GM21529 (cell line): ENCODE measurements at regions not wholly inside any gene's neighbourhood (a gene's known extent, or its start where the extent isn't known, plus 50 kb on each side); places are given as distances from the start of the nearest gene placed in this dataset.

ENCODE experiments used
- ATAC-seq: cut with Tn5 transposase; IDR thresholded peaks from one replicate; pipeline ENCODE4 v1.9.1; 2021; ENCODE audit not compliant: unreplicated experiment

DNA sequence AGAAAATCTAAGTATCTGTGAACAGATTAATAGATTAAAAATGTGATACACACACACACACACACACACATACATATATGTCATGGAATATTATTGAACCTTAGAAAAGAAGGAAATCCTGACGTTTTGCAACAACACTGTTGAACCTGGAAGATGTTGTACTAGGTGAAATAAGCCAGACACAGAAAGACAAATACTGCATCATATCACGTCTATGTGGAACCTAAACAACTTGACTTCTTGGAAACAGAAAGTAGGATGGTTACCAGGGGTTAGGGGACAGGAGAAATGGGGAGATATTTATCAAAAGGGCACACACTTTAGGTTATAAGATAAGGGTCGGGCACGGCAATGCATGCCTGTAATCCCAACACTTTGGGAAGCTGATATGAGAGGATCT, 698.4 kb upstream of the ID2 start:
- ATAC-seq: no peak

- no peak for ATAC-seq
These were observed 697.9 kb upstream of the ID2 start for GRCh38 chr2:7983912-7984311.

- no peak for ATAC-seq
These were observed 697.0 kb upstream of the ID2 start for GRCh38 chr2:7984693-7985353.

GRCh38 chr2:7986431-7986830, 695.4 kb upstream of the ID2 start:
- ATAC-seq: no peak

- no peak for ATAC-seq
These were observed 693.9 kb upstream of the ID2 start for GRCh38 chr2:7987992-7988391.

GRCh38 chr2:7988440-7988839, 693.4 kb upstream of the ID2 start:
- no peak for ATAC-seq

- no peak for ATAC-seq
These were observed 692.0 kb upstream of the ID2 start for GRCh38 chr2:7989823-7990222.

GRCh38 chr2:7992612-7993602, 688.9 kb upstream of the ID2 start:
- ATAC-seq: no peak

DNA sequence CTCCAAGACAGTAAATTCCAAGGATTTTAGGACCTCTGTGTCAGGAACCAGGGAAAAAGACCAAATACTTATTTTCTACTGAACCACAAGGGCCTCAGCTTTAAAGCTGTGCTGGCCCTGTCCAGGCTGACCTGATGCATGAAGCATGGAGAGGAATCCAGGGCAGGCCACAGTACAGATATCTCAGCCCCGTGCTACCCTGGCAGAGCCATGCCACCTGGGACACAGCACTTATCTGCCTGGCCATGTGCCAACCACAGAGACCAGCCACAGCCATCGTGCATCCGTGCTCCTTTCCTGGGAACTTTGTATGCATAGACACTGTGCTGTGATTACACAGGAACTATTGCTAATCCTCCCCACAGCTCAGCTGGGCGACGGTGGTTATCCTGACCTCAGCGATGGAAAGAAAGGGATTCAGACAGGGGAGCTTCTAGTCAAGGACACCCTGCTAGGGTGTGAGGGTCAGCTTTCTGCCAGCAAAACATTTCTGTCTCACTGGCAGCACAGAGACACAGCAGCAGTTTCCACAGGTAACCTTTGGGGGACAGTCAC, 687.4 kb upstream of the ID2 start:
- no peak for ATAC-seq

DNA sequence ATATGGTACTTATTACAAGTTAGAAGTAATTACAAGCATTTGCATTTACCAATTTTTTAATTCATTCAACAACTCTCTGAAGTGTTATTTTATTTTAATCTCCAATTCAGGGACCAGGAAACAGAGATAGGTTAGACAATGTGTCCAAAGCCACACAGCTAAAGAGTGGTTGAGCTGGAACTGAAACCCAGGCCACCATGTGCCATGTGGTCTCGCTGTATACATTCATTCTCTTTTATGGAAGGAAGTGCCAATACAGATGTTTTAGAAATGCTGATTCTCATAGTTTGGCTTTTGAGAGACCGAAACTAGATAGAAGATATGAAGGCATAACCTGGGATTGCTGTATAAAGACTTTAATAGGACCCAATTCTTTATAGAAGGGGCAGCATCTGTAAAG, 684.6 kb upstream of the ID2 start:
- no peak for ATAC-seq

DNA sequence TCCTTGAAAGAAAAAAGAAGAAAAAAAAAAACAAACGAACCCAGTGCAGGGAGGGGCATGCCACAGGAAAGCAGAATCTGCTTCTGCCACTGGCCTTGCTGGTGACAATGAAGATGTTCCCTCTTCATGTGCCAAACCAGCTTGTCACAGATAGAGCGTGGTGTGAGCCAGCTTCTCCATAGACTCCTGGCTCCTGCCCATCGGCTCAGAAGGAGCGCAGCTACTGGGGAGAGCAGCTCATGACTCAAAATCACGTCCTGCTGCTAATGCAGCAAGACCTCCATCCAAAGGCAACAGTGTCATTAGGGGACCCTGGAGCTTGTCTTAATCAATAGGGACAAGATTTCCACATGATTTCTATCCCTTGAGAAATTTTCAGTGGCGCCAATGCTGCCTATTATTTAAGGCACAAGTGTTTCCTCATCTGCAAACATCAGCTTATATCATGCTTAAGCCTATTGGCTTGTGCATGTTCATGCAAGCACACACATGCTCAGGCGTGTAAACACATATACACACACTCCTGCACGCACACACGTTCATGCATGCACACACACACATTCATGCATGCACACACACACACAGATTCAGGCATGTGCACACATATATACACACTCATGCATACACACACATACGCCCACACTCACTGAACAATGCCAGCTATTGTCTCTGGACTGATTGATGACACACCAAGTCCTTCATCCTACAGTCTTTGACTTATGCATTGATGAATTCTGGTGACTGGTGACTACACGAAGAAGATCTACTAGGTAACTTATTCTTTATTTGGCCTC, 682.0 kb upstream of the ID2 start:
- ATAC-seq: no peak

GRCh38 chr2:8000870-8001269, 681.0 kb upstream of the ID2 start:
- no peak for ATAC-seq

- no peak for ATAC-seq
These were observed 679.0 kb upstream of the ID2 start for GRCh38 chr2:8002765-8003393.

DNA sequence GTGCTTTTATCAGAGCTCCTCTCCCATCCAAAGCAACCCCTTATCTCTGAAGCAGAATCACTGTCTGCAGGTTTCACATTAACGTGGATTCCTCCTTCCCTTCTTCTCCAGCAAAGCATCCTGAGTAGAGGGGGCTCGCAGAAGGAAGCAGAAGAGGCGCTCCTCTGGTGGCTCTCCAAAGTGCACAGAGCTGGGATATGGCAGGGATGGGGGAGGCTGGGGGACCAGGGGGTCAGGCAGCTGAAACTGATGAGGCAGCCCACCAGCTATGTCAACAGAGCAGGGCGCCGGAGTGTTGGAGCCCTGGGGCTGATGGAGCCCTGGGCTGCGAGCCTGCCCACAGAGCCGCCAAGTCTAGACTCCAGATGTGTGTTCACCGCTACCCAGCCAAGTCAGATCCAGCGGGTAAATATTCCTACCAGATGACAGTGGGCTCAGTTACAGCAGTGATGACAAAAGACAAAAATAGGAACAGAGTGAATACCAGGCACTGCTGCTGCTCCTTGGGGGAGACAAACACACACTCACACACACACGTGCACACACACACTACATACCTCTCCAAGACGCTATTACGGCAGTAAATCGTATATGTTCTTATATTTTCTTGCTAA, 678.3 kb upstream of the ID2 start:
- ATAC-seq: no peak

DNA sequence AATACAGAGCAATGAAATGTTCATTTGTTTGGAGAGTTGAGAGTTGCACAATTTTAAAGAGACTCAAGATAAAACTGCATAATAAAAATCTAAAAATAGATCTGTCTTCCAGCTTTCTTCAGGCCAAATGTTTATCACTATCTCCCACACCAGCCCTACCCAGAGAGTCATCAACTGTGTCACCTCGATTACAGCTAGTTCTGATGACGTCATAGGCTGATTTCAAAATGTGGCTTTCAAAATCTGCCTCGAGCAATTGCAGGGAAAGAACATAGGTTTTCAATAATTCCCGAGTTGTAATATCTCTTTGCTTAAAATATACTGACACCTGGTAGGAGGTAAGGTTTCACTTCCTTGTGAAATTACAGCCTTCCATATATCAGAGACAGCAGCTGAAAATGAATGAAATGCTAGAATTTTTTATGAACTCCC, 677.6 kb upstream of the ID2 start:
- no peak for ATAC-seq

DNA sequence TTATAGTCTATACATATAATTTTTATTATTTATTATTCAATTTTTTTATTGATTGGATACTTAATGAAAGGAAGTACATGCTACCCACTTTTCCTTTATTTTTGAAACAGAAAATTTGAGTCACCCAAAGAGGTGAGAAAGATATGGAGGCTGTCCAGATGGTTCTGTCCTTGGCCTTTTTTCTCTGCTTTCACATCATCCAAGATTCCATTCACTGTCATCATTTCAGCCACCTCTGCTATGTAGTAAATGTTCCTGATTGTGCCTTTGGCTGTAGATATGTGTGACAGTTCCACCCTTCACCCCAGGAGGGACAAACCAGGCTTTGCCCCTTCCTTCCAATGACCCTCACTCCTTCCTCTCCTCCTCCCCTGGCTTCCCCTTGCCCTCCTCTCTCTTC, 675.7 kb upstream of the ID2 start:
- ATAC-seq: no peak

GRCh38 chr2:8006626-8007025, 675.2 kb upstream of the ID2 start:
- ATAC-seq: no peak

DNA sequence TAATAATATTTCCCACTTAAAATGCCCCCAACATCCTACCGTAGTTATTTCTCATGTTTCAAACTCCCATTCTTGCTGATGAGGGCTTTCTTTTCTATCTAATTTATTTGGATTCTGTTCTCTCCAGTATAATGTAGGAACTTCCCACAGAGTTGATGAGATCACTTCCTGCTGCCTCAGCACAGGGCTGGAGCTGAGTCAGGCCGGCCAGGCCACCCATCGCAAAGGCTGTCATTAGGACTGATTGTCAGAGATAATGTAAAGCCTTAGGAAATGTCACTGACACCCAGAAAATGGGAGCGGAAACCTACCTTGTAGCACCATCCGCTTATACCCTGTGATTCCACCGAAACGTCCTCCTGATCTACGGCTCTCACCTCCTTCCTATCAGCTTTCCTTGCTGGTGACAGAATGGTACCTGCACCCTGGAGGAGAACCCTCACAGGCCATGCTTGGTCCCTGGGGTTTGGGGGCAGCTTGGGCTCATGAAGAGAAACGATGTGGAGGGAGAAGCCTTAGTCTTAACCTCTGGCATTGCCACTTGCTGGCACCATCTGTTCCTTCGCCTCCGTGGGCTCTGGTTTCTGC, 672.8 kb upstream of the ID2 start:
- ATAC-seq: no peak

- ATAC-seq: no peak
These were observed 665.8 kb upstream of the ID2 start for GRCh38 chr2:8015848-8016600.
